HEK293 (cell line): ENCODE measurements at regions not wholly inside any gene's neighbourhood (a gene's known extent, or its start where the extent isn't known, plus 50 kb on each side); places are given as distances from the start of the nearest gene placed in this dataset.

Source experiments
- CTCF ChIP-seq: fragments of 450-650 bp; formaldehyde crosslinking; IDR thresholded peaks from 2 replicates; pipeline ENCODE4 v1.5.1; 2016; ENCODE audit warnings: missing biosample characterization, missing genetic modification characterization
- PRDM4 ChIP-seq: fragments of 450-650 bp; formaldehyde crosslinking; IDR thresholded peaks from 2 replicates; pipeline ENCODE4 v1.5.1; 2017; ENCODE audit warnings: missing biosample characterization, missing genetic modification characterization
- YY1 ChIP-seq: fragments of 450-650 bp; formaldehyde crosslinking; IDR thresholded peaks from 2 replicates; pipeline ENCODE4 v1.5.1; 2018; ENCODE audit warnings: missing biosample characterization, missing genetic modification characterization
- ZNF10 ChIP-seq: fragments of 450-650 bp; formaldehyde crosslinking; IDR thresholded peaks from 2 replicates; pipeline ENCODE4 v1.5.1; 2017; ENCODE audit warnings: missing biosample characterization, missing genetic modification characterization
- ZNF133 ChIP-seq: fragments of 450-650 bp; formaldehyde crosslinking; IDR thresholded peaks from 2 replicates; pipeline ENCODE4 v1.5.1; 2016; ENCODE audit warnings: missing biosample characterization, missing genetic modification characterization
- ZNF433 ChIP-seq: fragments of 450-650 bp; formaldehyde crosslinking; IDR thresholded peaks from 2 replicates; pipeline ENCODE4 v1.5.1; 2016; ENCODE audit warnings: missing biosample characterization, missing genetic modification characterization, low read depth
- ZNF549 ChIP-seq: fragments of 450-650 bp; IDR thresholded peaks from 2 replicates; pipeline ENCODE4 v1.5.1; 2018; ENCODE audit warnings: missing biosample characterization, missing genetic modification characterization, mild to moderate bottlenecking, inconsistent platforms, moderate library complexity
- ZSCAN18 ChIP-seq: fragments of 450-650 bp; formaldehyde crosslinking; IDR thresholded peaks from 2 replicates; pipeline ENCODE4 v1.5.1; 2016; ENCODE audit warnings: missing biosample characterization, missing genetic modification characterization
- TF ChIP-seq, protein P1 (sequence below): fragments of 450-650 bp; formaldehyde crosslinking; conservative IDR thresholded peaks from 2 replicates; pipeline ENCODE4 v1.5.1; 2016; ENCODE audit warnings: low read depth, missing biosample characterization, missing genetic modification characterization
- TF ChIP-seq, protein P2 (sequence below): fragments of 450-650 bp; formaldehyde crosslinking; IDR thresholded peaks from 2 replicates; pipeline ENCODE4 v1.5.1; 2016; ENCODE audit warnings: missing biosample characterization, missing genetic modification characterization, borderline replicate concordance

DNA sequence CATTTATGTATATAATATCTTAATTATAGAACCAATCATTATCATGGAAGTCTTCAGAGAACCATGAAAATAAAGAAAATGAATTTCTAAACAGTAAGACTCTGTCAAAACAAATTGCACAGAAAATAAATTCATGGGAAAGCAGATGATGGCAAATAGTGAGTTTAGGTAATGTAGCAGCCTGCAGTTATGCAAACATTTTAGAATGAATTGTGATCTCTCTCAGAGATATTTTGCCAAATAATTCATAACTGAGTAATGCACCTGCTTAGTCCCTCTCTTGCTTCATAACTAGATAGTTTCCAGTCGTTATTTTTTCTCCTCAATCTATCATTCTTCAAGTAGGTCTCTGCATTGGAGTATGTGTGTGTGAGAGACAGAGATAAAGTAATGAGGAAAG, 492.7 kb upstream of the THBS1 start:
- no peak for TF ChIP-seq ZNF10 (tag by site-specific recombination)
- TF ChIP-seq CTCF (tag by site-specific recombination): no peak
- TF ChIP-seq ZNF133 (tag by site-specific recombination): no peak
- TF ChIP-seq, protein P1, sequence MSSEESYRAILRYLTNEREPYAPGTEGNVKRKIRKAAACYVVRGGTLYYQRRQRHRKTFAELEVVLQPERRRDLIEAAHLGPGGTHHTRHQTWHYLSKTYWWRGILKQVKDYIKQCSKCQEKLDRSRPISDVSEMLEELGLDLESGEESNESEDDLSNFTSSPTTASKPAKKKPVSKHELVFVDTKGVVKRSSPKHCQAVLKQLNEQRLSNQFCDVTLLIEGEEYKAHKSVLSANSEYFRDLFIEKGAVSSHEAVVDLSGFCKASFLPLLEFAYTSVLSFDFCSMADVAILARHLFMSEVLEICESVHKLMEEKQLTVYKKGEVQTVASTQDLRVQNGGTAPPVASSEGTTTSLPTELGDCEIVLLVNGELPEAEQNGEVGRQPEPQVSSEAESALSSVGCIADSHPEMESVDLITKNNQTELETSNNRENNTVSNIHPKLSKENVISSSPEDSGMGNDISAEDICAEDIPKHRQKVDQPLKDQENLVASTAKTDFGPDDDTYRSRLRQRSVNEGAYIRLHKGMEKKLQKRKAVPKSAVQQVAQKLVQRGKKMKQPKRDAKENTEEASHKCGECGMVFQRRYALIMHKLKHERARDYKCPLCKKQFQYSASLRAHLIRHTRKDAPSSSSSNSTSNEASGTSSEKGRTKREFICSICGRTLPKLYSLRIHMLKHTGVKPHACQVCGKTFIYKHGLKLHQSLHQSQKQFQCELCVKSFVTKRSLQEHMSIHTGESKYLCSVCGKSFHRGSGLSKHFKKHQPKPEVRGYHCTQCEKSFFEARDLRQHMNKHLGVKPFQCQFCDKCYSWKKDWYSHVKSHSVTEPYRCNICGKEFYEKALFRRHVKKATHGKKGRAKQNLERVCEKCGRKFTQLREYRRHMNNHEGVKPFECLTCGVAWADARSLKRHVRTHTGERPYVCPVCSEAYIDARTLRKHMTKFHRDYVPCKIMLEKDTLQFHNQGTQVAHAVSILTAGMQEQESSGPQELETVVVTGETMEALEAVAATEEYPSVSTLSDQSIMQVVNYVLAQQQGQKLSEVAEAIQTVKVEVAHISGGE: no peak
- TF ChIP-seq ZNF433 (tag by site-specific recombination): no peak
- no peak for TF ChIP-seq PRDM4
- TF ChIP-seq ZSCAN18 (tag by site-specific recombination): no peak
- no peak for TF ChIP-seq YY1 (tag by site-specific recombination)
- no peak for TF ChIP-seq ZNF549
- TF ChIP-seq, protein P2, sequence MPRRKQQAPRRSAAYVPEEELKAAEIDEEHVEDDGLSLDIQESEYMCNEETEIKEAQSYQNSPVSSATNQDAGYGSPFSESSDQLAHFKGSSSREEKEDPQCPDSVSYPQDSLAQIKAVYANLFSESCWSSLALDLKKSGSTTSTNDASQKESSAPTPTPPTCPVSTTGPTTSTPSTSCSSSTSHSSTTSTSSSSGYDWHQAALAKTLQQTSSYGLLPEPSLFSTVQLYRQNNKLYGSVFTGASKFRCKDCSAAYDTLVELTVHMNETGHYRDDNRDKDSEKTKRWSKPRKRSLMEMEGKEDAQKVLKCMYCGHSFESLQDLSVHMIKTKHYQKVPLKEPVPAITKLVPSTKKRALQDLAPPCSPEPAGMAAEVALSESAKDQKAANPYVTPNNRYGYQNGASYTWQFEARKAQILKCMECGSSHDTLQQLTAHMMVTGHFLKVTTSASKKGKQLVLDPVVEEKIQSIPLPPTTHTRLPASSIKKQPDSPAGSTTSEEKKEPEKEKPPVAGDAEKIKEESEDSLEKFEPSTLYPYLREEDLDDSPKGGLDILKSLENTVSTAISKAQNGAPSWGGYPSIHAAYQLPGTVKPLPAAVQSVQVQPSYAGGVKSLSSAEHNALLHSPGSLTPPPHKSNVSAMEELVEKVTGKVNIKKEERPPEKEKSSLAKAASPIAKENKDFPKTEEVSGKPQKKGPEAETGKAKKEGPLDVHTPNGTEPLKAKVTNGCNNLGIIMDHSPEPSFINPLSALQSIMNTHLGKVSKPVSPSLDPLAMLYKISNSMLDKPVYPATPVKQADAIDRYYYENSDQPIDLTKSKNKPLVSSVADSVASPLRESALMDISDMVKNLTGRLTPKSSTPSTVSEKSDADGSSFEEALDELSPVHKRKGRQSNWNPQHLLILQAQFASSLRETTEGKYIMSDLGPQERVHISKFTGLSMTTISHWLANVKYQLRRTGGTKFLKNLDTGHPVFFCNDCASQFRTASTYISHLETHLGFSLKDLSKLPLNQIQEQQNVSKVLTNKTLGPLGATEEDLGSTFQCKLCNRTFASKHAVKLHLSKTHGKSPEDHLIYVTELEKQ: no peak
